Brain microvascular endothelial cell (primary cell): ENCODE measurements at regions not wholly inside any gene's neighbourhood (a gene's known extent, or its start where the extent isn't known, plus 50 kb on each side); places are given as distances from the start of the nearest gene placed in this dataset.
"Not testable (repeated sequence)": the region's sequence is repeated elsewhere in the genome, so short reads cannot be mapped to it uniquely, and the experiment has no call there.

Experiments
- DNase-seq: peaks from one replicate; pipeline ENCODE4 v3.0.0-alpha.2; 2020
- H3K27ac ChIP-seq: fragments of 250-450 bp; sonication (Bioruptor Pico); 2 replicates; pipeline ENCODE4 v1.5.1; 2020; ENCODE audit warnings: mild to moderate bottlenecking, moderate library complexity
- H3K27me3 ChIP-seq: fragments of 250-450 bp; sonication (Bioruptor Pico); replicated peaks from 2 replicates; pipeline ENCODE4 v1.5.1; 2020; ENCODE audit warnings: mild to moderate bottlenecking
- H3K36me3 ChIP-seq: fragments of 250-450 bp; sonication (Bioruptor Pico); replicated peaks from 2 replicates; pipeline ENCODE4 v1.5.1; 2020; ENCODE audit warnings: mild to moderate bottlenecking
- H3K4me3 ChIP-seq: 2 replicates; pipeline ENCODE4 v1.5.1; 2011; ENCODE audit warnings: low read depth, mild to moderate bottlenecking, control low read depth, low read length, moderate library complexity
- CTCF ChIP-seq: IDR thresholded peaks from 2 replicates; pipeline ENCODE4 v1.5.1; 2011; ENCODE audit warnings: low read depth, mild to moderate bottlenecking, moderate library complexity, low read length, control low read depth, inconsistent platforms; ENCODE audit errors: missing control alignments
- in situ Hi-C: cut with HindIII; loops from 2 replicates; pipeline ENCODE4 v1.10.0; 2017; ENCODE audit warnings: low sequenced_read_pairs, low pct_ligation_motif_present

GRCh38 chr6:76574746-76575145, 502.3 kb upstream of the IMPG1 start:
- no peak overlapping the region for H3K27ac ChIP-seq
- no peak for DNase-seq
- H3K36me3 ChIP-seq = no peaks in the 10 kb centered on the region
- in situ Hi-C loops = no loop called here
- H3K27me3 ChIP-seq = no peaks in the 10 kb centered on the region
- H3K4me3 ChIP-seq = no peak overlapping the region
- TF ChIP-seq CTCF = no peak

GRCh38 chr6:76565932-76566331, 493.5 kb upstream of the IMPG1 start:
- in situ Hi-C loops = no loop called here
- Histone ChIP-seq H3K27me3 (no peaks in the 10 kb centered on the region), H3K4me3 (no peak overlapping the region), H3K27ac (no peak overlapping the region), H3K36me3 (no peaks in the 10 kb centered on the region)
- no peak for DNase-seq
- no peak for TF ChIP-seq CTCF

GRCh38 chr6:76562371-76562770, 489.9 kb upstream of the IMPG1 start:
- H3K27me3 ChIP-seq, DNase-seq, in situ Hi-C loops, H3K36me3 ChIP-seq, H3K27ac ChIP-seq, H3K4me3 ChIP-seq: not testable (repeated sequence)

- H3K36me3 ChIP-seq, H3K27me3 ChIP-seq, H3K27ac ChIP-seq, in situ Hi-C loops, DNase-seq, H3K4me3 ChIP-seq: not testable (repeated sequence)
Observed at GRCh38 chr6:76560851-76561755, 488.6 kb upstream of the IMPG1 start.

GRCh38 chr6:76553256-76553655, 480.8 kb upstream of the IMPG1 start:
- Histone ChIP-seq H3K27ac (no peak overlapping the region), H3K4me3 (no peak overlapping the region), H3K36me3 (no peaks in the 10 kb centered on the region), H3K27me3 (no peaks in the 10 kb centered on the region)
- no peak for DNase-seq
- TF ChIP-seq CTCF = no peak
- in situ Hi-C loops = no loop called here

- DNase-seq = no peak
- no peaks in the 10 kb centered on the region for H3K36me3 ChIP-seq
- H3K4me3 ChIP-seq = no peak overlapping the region
- no peaks in the 10 kb centered on the region for H3K27me3 ChIP-seq
- no peak overlapping the region for H3K27ac ChIP-seq
- TF ChIP-seq CTCF = no peak
- in situ Hi-C loops = no loop called here
Observed at GRCh38 chr6:76552268-76552667, 479.8 kb upstream of the IMPG1 start.

- TF ChIP-seq CTCF = no peak
- no peaks in the 10 kb centered on the region for H3K36me3 ChIP-seq
- H3K27me3 ChIP-seq = no peaks in the 10 kb centered on the region
- H3K27ac ChIP-seq = no peak overlapping the region
- in situ Hi-C loops = no loop called here
- no peak for DNase-seq
- no peak overlapping the region for H3K4me3 ChIP-seq
Observed at GRCh38 chr6:76533661-76534060, 461.2 kb upstream of the IMPG1 start.
